Stimulated activated CD4-positive, alpha-beta T cell treated with anti-CD3 and anti-CD28 coated beads, Interleukin-15, amount 100 ng/mL, for 48 hours (primary cell): ENCODE measurements at regions not wholly inside any gene's neighbourhood (a gene's known extent, or its start where the extent isn't known, plus 50 kb on each side); places are given as distances from the start of the nearest gene placed in this dataset.

Source experiments
- DNase-seq, 2 donors: peaks; one replicate each; pipeline ENCODE4 v3.0.0-alpha.2; 2020; ENCODE audit warnings: low read depth in 2 of 2

- DNase-seq = no peak
These were observed 196.6 kb downstream of the RAB11FIP4 start for GRCh38 chr17:31588034-31588433.
